HG03097 (cell line): ENCODE measurements at regions not wholly inside any gene's neighbourhood (a gene's known extent, or its start where the extent isn't known, plus 50 kb on each side); places are given as distances from the start of the nearest gene placed in this dataset.
"Not testable (repeated sequence)": the region's sequence is repeated elsewhere in the genome, so short reads cannot be mapped to it uniquely, and the experiment has no call there.

Experiments used
- ATAC-seq: cut with Tn5 transposase; IDR thresholded peaks from one replicate; pipeline ENCODE4 v1.9.1; 2021; ENCODE audit not compliant: unreplicated experiment, low FRiP score

DNA sequence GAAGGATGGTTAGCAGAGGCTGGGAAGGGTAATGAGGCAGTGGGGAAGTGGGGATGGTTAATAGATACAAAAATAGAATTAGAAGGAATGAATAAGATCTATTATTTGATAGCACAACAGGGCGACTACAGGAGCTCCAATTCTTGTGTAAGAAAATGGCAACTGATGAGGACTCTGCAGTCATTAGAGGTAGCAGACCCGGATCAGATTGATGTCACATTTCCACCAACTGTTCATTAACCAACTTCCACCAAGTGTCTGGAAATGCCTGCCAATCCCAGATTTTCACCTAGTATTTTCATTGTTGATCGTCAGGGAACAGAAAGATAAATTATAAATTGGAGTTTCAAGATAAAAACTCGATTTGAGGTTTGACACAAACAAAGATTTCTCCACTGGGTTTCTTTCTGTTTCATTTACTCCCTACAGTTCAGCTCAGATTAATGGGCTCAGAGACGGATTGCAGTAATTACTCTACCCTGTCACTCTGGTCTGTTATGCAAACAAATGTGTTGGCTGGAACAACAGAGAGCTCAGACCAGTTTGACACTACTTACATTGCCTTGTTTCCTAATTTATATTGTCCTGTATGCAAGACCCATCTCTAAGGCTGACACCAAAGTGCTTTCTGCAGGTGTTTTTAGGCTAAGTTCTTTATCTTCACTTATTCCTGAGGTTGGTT is 909.2 kb upstream of the PRKX start:
- no peak for ATAC-seq

DNA sequence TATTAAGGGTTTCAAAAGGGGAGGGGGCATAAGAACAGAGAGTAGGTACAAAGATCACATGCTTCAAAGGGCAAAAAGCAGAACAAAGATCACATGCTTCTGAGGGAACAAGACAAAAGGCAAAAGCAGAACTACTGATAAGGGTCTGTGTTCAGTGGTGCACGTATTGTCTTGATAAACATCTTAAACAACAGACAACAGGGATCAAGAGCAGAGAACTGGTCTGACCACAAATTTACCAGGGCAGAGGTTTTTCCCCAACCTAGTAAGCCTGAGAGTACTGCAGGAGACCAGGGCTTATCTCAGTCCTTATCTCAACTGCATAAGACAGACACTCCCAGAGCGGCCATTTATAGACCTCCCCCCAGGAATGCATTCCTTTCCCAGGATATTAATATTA is 900.2 kb upstream of the PRKX start:
- ATAC-seq: not testable (repeated sequence)

DNA sequence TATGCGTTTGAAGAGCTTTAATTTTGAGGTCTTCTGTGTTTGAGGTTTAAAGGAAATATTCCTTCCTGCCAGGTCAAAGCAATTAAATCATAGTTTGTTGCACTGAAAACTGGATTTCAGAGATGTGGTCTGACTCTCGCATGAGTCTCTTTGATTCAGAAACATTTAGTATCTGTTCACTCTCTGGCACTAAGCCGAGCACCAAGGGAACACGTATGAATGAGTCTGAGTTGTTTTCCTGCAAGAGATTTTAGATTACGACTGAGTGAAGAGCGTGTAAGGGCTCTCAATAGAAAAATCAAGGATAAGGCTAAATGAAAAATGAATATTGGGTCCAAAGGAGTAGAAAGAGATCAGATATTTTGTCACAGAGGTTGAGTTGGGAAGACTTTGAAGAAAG is 875.4 kb upstream of the PRKX start:
- ATAC-seq: no peak

DNA sequence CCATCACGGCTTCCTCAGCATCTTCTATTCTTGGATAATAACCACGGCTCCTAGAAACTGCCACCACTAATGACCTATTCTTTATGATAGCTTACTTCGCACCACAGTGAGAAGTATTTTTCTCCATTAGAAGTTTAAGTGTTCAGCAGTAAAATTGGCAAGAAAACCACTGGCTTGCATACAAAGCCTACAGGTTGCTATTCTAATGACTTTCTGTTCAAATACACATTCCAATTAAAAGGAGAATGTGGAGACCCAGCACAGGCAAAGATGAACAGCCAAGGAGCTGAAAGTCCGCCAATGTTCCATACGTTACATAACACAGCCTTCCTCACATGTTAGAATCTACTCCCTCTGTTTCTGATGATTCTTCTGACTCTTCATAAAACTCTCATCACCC is 875.0 kb upstream of the PRKX start:
- no peak for ATAC-seq

DNA sequence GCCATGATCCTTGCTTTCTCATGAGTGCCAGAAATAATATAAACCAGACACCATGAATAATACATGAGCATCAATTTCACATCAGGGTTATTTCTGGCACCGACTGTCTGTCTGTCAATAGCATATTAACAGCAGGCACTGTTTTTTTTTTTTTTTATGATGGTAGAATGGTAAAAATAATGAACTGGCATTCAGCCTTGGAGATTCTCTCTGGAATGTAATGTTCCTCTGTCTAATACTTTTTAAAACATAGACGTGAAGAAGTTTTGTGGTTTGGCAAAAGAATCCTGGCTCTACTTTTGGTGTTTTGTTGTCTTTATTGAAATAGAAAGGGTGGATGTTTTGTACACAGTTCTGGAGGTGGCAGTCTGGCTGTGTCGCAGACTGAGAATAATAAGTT is 874.6 kb upstream of the PRKX start:
- ATAC-seq: no peak

DNA sequence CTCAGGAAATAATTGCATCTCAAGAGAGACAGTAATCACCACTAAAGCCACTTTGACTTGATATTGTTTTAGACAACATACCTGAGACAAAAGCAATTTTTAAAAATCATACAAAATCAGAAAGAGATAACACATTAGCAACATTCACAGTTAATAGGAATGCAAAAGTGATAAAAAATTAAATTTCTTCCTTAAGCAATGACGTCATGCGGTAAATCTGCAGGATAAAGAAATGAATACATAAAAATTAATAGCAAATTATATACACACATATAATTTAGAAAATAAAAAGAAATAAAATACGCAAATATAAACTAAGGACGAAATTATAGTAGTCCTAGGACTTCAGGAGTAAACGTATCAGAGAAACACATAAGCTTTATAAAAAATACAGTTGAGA is 866.5 kb upstream of the PRKX start:
- ATAC-seq: no peak

DNA sequence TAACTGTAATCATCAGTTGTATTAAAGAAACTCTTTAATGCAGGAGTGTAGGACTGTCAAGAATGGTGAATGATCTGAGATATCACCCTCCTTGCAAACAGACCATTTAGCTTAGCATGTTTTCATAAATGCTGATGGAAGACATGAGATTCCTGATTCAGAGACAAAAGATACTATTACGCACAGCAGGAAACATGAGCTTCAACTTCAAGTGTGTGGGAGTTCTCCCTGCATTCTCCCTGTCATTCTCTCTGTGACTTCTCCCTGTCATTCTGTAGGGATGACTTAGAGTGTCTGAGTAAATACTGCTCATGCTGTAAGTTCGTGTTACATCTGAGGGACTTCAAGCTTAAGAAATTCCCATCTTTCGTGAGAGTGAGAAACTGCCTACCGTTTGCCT is 866.0 kb upstream of the PRKX start:
- ATAC-seq: no peak

DNA sequence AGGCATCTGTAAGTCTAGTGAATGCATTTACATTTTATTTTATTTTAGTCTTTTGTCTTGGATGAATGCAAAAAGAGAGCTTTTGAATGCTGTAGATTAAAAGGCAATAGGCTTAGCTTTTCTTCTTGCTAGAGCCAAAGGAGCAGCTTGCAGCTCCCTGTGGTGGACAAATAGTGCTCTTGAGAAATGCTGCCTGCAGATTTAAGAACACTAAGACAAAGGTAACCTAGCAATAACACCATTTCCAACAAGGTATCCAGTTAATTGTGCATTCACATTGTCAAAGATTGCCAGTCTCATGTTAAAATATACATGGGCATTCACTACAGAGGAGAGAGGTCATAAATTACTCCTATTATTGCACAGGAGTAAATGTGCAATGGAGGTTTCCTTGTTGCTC is 859.2 kb upstream of the PRKX start:
- no peak for ATAC-seq

DNA sequence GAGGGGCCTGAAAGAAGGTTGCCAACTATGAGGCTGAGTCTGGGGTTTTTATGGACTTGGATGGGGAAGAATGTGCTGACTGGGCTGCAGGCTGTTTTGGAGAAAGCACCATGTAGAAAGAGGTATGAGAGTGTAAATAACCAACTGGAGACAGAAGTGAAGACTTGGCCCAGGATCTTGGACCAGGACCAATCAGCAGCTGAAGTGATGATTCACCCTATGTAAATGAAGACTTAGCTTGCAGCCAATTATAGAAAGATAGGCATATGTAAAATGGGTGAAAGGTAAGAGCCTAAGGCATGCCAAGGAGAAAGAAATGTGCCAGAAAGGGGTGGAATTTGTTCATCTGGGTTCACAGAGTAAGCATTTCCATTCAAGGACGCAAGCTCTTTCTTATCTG is 856.7 kb upstream of the PRKX start:
- no peak for ATAC-seq

DNA sequence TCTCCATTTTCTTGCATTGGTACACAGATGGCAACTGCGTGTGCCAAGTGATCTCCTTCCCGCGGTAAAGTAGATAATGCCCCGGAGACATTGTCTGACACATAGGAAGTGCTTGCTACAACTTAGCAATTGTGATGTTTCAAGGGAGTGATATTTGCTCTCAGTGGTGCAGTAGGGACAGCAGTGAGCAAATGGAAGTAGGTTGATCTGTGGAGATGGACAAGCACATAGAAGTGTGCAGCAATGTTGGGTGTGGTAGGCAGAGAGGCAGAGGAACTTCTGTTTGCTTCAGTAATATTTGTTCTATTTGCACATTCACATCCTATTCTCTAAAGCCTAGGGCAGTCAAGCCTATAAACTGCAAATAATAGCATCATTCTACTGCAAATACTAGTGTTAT is 846.7 kb upstream of the PRKX start:
- ATAC-seq: no peak

DNA sequence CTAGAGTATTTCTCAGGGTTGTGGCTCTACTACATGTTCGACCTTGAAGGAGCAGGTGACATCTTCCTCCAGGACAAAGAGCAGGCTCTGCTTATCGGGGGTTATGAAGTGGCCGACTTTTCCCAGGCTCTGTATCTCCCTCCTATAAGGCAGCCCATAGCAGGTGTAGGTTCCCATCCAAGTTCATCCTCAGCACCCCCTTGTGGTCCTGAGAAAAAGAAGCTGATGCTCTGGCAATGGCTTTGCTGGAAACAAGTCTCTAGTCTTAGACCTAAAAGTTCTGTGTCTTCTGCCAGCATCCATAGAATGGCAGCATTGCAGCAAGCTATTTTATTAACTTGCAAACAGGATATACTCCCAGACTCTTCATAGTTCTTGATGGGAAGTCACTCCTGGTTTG is 836.6 kb upstream of the PRKX start:
- no peak for ATAC-seq

DNA sequence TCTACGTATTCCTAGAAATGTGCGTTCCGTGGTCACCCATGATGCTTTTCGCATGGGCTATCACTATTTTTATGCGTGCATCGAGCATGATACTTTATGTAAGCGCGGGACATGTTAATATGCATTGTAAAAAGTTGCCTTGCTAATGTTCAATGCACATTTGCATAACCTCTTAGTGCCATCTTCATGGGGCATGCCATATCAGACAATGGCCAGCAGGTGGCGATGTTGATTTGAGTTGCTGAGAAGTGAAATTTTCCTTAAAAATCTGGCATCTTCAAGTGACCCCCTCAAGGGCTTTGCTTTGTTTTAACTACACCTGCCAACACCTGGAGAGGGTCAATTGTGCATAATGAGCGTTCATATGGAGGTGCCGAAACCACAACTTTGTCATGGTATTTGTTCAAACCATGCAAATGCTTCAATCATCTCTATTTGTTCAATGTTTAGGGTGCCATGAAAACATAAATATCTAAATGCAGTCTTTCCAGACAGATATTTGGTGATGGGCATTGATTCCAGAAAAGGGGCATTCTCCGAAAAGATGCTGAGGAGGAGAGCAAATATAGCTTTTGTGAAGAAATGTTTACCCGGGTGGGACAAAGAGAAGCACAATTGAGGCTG is 833.9 kb upstream of the PRKX start:
- no peak for ATAC-seq

DNA sequence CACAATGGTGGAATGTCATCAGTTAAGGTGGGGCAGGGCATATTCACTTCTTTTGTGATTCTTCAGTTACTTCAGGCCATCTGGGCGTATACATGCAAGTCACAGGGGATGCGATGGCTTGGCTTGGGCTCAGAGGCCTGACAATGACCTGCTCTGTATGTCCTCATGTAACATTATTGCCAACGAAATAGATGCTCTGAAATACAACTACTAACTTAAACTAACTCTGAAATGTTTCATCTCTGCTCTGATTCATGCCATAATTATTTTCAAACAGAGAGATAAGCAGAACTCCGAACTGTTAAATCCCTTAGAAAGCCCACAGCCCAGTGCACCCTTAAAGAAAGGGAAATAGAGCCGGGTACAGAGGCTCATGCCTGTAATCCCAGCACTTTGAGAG is 832.7 kb upstream of the PRKX start:
- ATAC-seq: not testable (repeated sequence)

DNA sequence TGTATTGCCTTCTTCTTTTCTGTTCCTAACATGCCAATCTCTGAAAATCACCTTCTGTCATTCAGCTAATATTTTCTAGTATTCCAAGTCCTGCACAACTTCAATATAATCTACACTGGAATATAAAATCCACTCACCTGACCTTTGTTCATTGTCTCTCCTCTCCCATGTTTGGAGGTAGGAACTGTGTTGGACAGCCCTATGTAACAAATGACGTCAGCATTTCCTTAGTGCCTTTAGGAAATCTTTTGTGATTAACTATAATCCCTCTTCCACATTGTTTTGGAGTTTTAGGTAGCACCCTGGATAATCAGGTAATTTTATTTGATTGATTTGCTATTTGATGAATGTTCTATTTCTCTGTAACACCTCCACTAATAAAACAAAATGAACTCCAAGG is 814.8 kb upstream of the PRKX start:
- ATAC-seq: no peak

DNA sequence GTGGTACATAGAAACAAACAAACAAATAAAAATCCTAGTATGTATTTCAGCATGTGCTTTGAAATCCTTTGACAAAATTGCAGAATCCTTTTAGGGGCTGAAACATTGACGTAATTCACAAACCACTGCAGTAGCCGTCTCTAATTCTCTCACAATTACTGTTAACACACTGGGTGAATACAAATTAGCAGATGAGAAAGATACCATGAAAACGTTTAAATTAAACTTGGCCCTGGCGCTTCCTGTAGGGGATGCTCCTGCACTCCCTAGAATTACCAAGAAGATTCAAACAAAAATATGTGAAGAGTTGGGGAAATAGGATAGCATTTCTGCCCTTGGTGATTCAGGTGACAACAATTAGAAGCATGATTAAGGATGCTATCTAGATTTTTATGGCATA is 772.5 kb upstream of the PRKX start:
- no peak for ATAC-seq

DNA sequence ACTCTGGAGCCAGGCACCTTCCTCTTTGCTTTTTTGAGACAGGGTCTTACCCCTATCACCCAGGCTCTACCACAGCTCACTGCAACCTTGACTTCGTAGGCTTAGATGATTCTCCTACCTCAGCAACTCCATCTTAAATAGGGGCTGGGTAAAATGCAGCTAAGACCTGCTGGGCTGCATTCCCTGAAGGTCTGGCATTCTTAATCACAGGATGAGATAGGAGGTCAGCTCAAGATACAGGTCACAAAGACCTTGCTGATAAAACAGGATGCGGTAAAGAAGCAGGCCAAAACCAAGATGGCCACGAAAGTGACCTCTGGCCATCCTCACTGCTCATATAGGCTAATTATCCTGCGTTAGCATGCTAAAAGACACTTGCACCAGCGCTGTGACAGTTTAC is 770.8 kb upstream of the PRKX start:
- no peak for ATAC-seq

DNA sequence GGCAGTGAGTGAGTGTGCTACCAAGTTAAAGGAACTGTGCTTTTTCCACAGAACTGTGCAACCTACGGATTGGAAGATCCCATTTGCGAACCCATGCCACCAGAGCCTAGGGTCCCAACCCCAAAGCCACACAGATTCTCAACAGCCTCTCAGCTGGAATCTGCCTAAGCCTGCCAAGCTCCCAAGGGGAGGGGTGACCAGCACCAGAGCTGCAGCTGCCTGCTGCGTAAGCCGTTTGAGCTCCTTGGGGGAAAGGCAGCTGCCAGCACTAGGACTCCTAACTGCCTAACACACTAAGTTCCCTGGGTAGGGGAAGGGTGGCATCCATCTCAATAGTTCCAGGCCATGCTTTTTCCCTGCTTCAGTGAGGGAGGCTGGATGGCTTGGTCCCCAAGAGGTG is 738.1 kb upstream of the PRKX start:
- ATAC-seq: no peak

DNA sequence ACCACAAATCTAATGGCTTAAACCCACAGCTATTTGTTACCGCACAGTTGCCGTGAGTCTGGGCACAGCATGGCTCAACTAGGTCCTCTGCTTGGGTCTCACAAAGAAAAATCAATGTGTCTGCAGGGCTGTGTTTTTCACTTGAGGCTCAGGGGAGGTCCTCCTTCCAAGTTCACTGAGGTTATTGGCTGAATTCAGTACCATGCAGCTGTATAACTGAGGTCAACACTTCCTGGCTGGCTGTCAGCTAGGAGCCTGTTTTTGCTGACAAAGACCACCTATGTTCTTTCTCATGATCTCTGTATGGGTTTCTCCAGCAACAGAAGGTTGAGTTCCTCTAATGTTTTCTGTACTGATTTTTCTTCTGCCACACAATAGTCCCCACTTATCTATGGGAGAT is 736.7 kb upstream of the PRKX start:
- ATAC-seq: no peak

DNA sequence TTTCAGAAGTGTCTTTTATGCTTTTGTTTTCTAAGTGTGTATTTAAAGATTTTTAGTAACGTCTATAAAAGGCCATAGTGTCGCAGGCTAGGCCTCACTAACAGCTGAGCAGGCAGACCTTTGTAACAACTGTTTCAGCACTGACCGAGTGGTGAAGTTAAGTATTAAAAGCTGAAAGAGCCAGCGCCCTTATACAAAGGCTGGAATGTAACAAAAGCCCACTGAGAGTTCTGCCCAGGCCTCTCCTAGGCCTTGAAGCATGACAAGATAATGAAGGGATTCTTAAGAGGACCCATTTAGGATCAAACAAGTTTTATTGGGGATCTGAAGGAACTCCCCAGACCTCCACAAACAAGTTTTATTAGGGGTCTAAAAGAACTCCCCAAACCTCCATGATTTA is 722.5 kb upstream of the PRKX start:
- ATAC-seq: no peak

DNA sequence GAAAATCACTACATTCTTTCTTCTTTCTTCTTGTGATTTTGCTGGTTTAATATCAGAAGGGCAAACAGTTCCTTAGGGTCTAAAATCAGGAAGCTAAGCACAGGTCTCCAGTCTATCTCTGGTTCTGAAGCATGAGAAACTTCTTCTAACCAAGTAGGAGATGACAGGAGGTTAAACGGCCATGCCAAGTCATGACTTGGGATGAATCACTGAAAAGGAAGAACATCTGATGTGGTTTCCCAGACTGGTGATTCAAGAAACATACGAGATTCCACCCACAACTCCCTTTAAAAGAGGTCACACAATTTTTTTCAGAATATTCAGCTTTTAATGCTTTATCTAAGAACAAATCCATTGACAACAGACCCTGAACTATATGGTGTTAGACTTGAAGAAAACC is 684.0 kb upstream of the PRKX start:
- ATAC-seq: no peak

DNA sequence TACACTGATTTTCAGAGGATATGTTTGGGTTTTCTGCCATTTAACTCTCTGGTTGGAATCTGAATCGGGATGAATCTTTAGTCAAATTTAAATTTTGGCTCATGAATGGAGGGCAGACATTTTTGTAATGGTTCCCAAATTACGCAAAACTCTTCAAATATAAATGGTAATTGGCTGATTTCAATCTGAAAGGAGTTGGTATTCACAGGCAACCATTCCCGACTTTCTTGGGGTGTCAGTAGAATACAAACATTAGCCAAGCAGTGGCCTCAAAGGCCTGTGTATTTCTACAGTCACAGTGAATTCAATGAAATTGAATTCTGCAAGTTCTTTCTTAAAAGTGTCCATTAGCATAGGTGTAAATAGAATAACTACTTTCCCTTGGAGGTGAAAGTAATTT is 668.8 kb upstream of the PRKX start:
- no peak for ATAC-seq

DNA sequence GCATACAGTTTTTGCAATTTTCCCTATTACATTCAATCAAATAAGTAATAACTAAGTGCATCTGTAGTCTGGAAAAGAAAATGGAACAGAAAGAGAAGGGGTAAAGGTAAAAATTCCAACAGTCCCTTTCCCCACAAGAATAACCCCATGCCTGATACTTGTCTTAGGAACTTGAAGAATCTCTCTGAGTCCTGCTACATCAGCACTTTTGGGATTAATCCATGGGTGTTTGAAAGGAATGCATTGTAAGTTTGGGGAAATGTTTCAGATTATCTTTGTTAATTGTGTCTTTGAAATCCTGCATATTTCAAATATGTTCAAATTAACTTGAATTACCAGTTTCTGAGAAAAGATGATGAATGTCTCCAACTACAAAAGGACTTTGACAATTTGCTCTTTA is 667.3 kb upstream of the PRKX start:
- no peak for ATAC-seq

DNA sequence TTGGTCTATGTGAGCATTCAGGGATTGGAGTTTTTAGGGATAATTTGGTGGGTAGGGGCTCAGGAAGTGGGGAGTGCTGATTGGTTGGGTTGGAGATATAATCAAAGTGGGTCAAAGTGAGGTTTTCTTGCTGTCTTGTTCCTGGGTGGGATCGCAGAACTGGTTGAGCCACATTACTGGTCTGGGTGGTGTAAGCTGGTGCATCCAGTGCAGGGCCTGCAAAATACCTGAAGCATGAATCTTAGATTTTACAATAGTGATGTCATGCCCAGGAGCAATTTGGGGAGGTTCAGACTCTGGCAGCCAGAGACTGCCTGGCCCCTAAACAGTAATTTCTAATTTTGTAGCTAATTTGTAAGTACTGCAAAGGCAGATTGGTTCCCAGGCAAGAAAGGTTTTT is 665.6 kb upstream of the PRKX start:
- ATAC-seq: no peak
